ENCODE measurements at regions not wholly inside any gene's neighbourhood (a gene's known extent, or its start where the extent isn't known, plus 50 kb on each side); places are given as distances from the start of the nearest gene placed in this dataset.

GRCh38 chr7:153027210-153027609 is 267.7 kb downstream of the ACTR3B start:
- Histone ChIP-seq H3K4me3 (ENCODE audit: insufficient read depth, low read depth, low read length) (no peak overlapping the region), H3K18ac (ENCODE audit: low read depth, low read length) (no peak overlapping the region), H2BK5ac (ENCODE audit: low read depth, low read length, poor library complexity, severe bottlenecking) (no peak overlapping the region), H3K79me1 (ENCODE audit: low read depth in 1 of 2, low read length in 2 of 2) (no peaks in the 10 kb centered on the region), H3K27ac (ENCODE audit: insufficient read depth, low read length) (no peak overlapping the region), H4K91ac (ENCODE audit: insufficient read depth, low read depth, low read length) (no peak overlapping the region), H3K14ac (replicated peaks; ENCODE audit: low read depth, low read length) (no peak overlapping the region), H3K36me3 (ENCODE audit: control insufficient read depth, insufficient read depth, low read length) (no peaks in the 10 kb centered on the region), H2BK15ac (ENCODE audit: low read depth, low read length) (no peak overlapping the region), H4K5ac (ENCODE audit: low read depth, low read length) (no peak overlapping the region), H3K4me2 (ENCODE audit: low read depth, low read length) (no peak overlapping the region), H4K8ac (ENCODE audit: low read depth in 2 of 2, low read length in 2 of 2) (no peak overlapping the region), H2BK120ac (ENCODE audit: low read depth, low read length) (no peak overlapping the region), H3K23ac (ENCODE audit: low read depth, low read length) (no peak overlapping the region), H3K9me1 (ENCODE audit: insufficient read depth, low read length) (no peaks in the 10 kb centered on the region), H3K4me1 (ENCODE audit: control insufficient read depth, insufficient read depth, low read length) (no peaks in the 10 kb centered on the region), H3K9me3 (ENCODE audit: control insufficient read depth, insufficient read depth, low read length) (peaks cover 25% of the 10 kb centered on the region), H3K4ac (ENCODE audit: low read depth, low read length) (no peak overlapping the region), H2AFZ (replicated peaks; ENCODE audit: low read length, poor library complexity) (no peak overlapping the region), H3K27me3 (ENCODE audit: control insufficient read depth, insufficient read depth, low read length) (no peaks in the 10 kb centered on the region), H2AK5ac (ENCODE audit: low read depth, low read length) (no peak overlapping the region), H3K56ac (ENCODE audit: extremely low read depth, insufficient read depth, low read length) (no peak overlapping the region), H2AK9ac (replicated peaks; ENCODE audit: low read depth, low read length, poor library complexity) (no peak overlapping the region), H2BK20ac (ENCODE audit: low read depth, low read length) (no peak overlapping the region), H3K9ac (ENCODE audit: low read depth, low read length) (no peak overlapping the region), H4K20me1 (ENCODE audit: insufficient read depth, low read length) (no peaks in the 10 kb centered on the region)
- intact Hi-C loops (cut with micrococcal nuclease): no loop called here
- TF ChIP-seq RAD21 (IDR thresholded peaks at IDR 0.05; ENCODE audit: low read length) (no peak), MXI1 (IDR thresholded peaks at IDR 0.05; ENCODE audit: borderline replicate concordance, low read depth, low read length) (no peak), MAFK (IDR thresholded peaks at IDR 0.05; ENCODE audit: low read depth, low read length) (no peak), USF2 (IDR thresholded peaks at IDR 0.05; ENCODE audit: low read depth, low read length) (no peak), BHLHE40 (IDR thresholded peaks at IDR 0.05; ENCODE audit: low read depth, low read length) (no peak), MAZ (IDR thresholded peaks at IDR 0.05; ENCODE audit: borderline replicate concordance, low read depth, low read length) (no peak), RFX5 (IDR thresholded peaks at IDR 0.05; ENCODE audit: low read depth, low read length) (no peak), RCOR1 (IDR thresholded peaks at IDR 0.05; ENCODE audit: insufficient replicate concordance, low read length) (no peak), ELK1 (IDR thresholded peaks at IDR 0.05; ENCODE audit: borderline replicate concordance, low read depth, low read length) (no peak)
- no TSS peak for BruUV-seq (replicated peaks)
- in situ Hi-C loops (cut with MboI; ENCODE audit: low sequenced_read_pairs): no loop called here
- WGBS, 2 experiments (ENCODE audit: extremely low coverage in 2 of 2, insufficient read length in 1 of 2): no CpG with 5 or more reads among the region's 11 CpGs
- DNase-seq: no peak
- CTCF ChIA-PET: no interaction called here
- dilution Hi-C loops (cut with HindIII; ENCODE audit: low sequenced_read_pairs, unreplicated experiment): no loop called here
- no peak for ATAC-seq (ENCODE audit: low read depth)
- POLR2A ChIA-PET (ENCODE audit: unreplicated experiment): no interaction called here
